CD14-positive monocyte (primary cell): ENCODE measurements at regions not wholly inside any gene's neighbourhood (a gene's known extent, or its start where the extent isn't known, plus 50 kb on each side); places are given as distances from the start of the nearest gene placed in this dataset.

ENCODE experiments used
- DNase-seq, 3 donors: peaks; one replicate each; pipeline ENCODE4 v3.0.0-alpha.2; 2011 to 2022
- H2AFZ ChIP-seq: 2 replicates; pipeline ENCODE4 v1.6.0; 2012; ENCODE audit warnings: mild to moderate bottlenecking, low read depth, low read length, inconsistent platforms; ENCODE audit not compliant: insufficient read depth, poor library complexity, severe bottlenecking
- H3K27ac ChIP-seq, 2 donors: 1 replicate in 1 of 2; 2 replicates in 1 of 2; pipeline ENCODE4 v1.5.1; 2012 to 2013; ENCODE audit warnings: low read length in 2 of 2, control low read depth in 1 of 2, inconsistent platforms in 1 of 2, low read depth in 1 of 2, mild to moderate bottlenecking in 1 of 2
- H3K27me3 ChIP-seq, 2 donors: one replicate each; pipeline versions ENCODE4 v1.6.0 to v1.6.1; 2011 to 2013; ENCODE audit warnings: low read length in 2 of 2; ENCODE audit not compliant: control insufficient read depth in 2 of 2, insufficient read depth in 2 of 2
- H3K36me3 ChIP-seq, 2 donors: replicated peaks in 1 of 2; 1 replicate in 1 of 2; 2 replicates in 1 of 2; pipeline versions ENCODE4 v1.5.1 to v1.6.1; 2012 to 2013; ENCODE audit warnings: low read length in 2 of 2, control low read depth in 1 of 2, inconsistent platforms in 1 of 2, mild to moderate bottlenecking in 1 of 2; ENCODE audit not compliant: insufficient read depth in 2 of 2, control insufficient read depth in 1 of 2
- H3K4me1 ChIP-seq, 2 donors: 1 replicate in 1 of 2; 2 replicates in 1 of 2; pipeline versions ENCODE4 v1.5.1 to v1.6.1; 2012 to 2013; ENCODE audit warnings: low read length in 2 of 2, control low read depth in 1 of 2, inconsistent platforms in 1 of 2, mild to moderate bottlenecking in 1 of 2, moderate library complexity in 1 of 2; ENCODE audit not compliant: insufficient read depth in 2 of 2, control insufficient read depth in 1 of 2
- H3K4me2 ChIP-seq: replicated peaks from 2 replicates; pipeline ENCODE3; 2012; ENCODE audit warnings: low read length, moderate library complexity, mild to moderate bottlenecking; ENCODE audit not compliant: poor library complexity, severe bottlenecking; ENCODE audit errors: extremely low read depth
- H3K4me3 ChIP-seq, 3 experiments: fragments of 200-600 bp in 1 of 3; sonication (generic) in 1 of 3; replicated peaks in 1 of 3; 1 replicate in 2 of 3; 2 replicates in 1 of 3; pipeline ENCODE4 v1.5.1; 2011 to 2013; ENCODE audit warnings: low read length in 3 of 3, mild to moderate bottlenecking in 3 of 3, control low read depth in 2 of 3, low read depth in 2 of 3, inconsistent platforms in 1 of 3, moderate library complexity in 1 of 3
- H3K79me2 ChIP-seq: 2 replicates; pipeline ENCODE4 v1.6.0; 2012; ENCODE audit warnings: mild to moderate bottlenecking, control low read depth, inconsistent platforms, low read length, moderate library complexity; ENCODE audit not compliant: insufficient read depth
- H3K9ac ChIP-seq: 2 replicates; pipeline ENCODE4 v1.6.0; 2017; ENCODE audit warnings: low read length, mild to moderate bottlenecking; ENCODE audit not compliant: insufficient read depth, poor library complexity, severe bottlenecking
- H3K9me3 ChIP-seq, 2 donors: replicated peaks in 1 of 2; 1 replicate in 1 of 2; 2 replicates in 1 of 2; pipeline versions ENCODE4 v1.5.1 to v1.6.1; 2012 to 2013; ENCODE audit warnings: low read length in 2 of 2, control low read depth in 1 of 2; ENCODE audit not compliant: control insufficient read depth in 1 of 2, insufficient read depth in 1 of 2
- H4K20me1 ChIP-seq: 2 replicates; pipeline ENCODE4 v1.6.0; 2012; ENCODE audit warnings: mild to moderate bottlenecking, low read length, control low read depth, moderate library complexity; ENCODE audit not compliant: insufficient read depth
- H3K27ac Mint-ChIP-seq, 7 donors: one replicate each; pipeline ENCODE4 v1.8.0; 2020; ENCODE audit warnings: mild to moderate bottlenecking in 7 of 7, mixed read lengths in 7 of 7, moderate library complexity in 6 of 7, inconsistent platforms in 2 of 7
- H3K27me3 Mint-ChIP-seq, 3 donors: one replicate each; pipeline ENCODE4 v1.8.0; 2021 to 2022; ENCODE audit warnings: low read depth in 3 of 3, mild to moderate bottlenecking in 3 of 3, mixed read lengths in 3 of 3, moderate library complexity in 3 of 3, inconsistent platforms in 1 of 3
- H3K36me3 Mint-ChIP-seq, 2 donors: one replicate each; pipeline ENCODE4 v1.8.0; 2020; ENCODE audit warnings: mixed read lengths in 2 of 2, inconsistent platforms in 1 of 2, mild to moderate bottlenecking in 1 of 2
- H3K4me1 Mint-ChIP-seq: one replicate; pipeline ENCODE4 v1.8.0; 2020; ENCODE audit warnings: mild to moderate bottlenecking, mixed read lengths
- H3K4me3 Mint-ChIP-seq, 2 donors: one replicate each; pipeline ENCODE4 v1.8.0; 2020; ENCODE audit warnings: mild to moderate bottlenecking in 2 of 2, mixed read lengths in 2 of 2, moderate library complexity in 1 of 2
- H3K9me3 Mint-ChIP-seq, 7 donors: one replicate each; pipeline ENCODE4 v1.8.0; 2020 to 2022; ENCODE audit warnings: mixed read lengths in 7 of 7, mild to moderate bottlenecking in 6 of 7, moderate library complexity in 6 of 7, inconsistent platforms in 2 of 7
- WGBS: methylation state at CpG from one replicate; pipeline ENCODE4 v1.1.5; 2013; ENCODE audit warnings: missing lambda C conversion rate; ENCODE audit not compliant: insufficient coverage; 5-methylcytosine and 5-hydroxymethylcytosine counted together
- intact Hi-C, 2 donors: fragments of 100-400 bp; cut with micrococcal nuclease; formaldehyde crosslinking; loops; one replicate each; pipeline versions ENCODE4 v1.15.0 to v1.15.1; 2023
- TF ChIP-seq, protein P1 (sequence below): fragments of 200-600 bp; IDR thresholded peaks from one replicate; pipeline ENCODE4 v1.8.0; 2022; ENCODE audit warnings: antibody characterized with exemption, mild to moderate bottlenecking

DNA sequence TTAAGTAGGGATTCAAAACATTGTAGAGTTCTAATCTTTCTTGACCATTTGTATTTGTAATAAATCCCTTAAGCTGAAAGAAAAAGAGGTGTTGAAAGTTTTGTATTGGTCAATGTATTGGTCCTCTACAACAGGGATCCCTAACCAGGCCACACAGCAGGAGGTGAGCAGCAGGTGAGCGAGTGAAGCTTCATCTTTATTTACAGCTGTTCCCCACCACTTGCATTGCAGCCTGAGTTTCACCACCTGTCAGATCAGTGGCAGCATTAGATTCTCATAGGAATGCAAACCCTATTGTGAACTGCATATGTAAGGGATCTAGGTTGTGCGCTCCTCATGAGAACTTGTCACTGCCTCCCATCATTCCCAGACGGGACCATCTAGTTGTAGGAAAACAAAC, 715.7 kb upstream of the NXPH2 start:
- Mint-ChIP-seq H3K9me3 (peaks cover 0 to 11% (median 2%) of the 10 kb centered on the region in 7 donors), H3K27ac (no peak overlapping the region), H3K4me1 (no peaks in the 10 kb centered on the region), H3K27me3 (no peaks in the 10 kb centered on the region), H3K4me3 (no peak overlapping the region), H3K36me3 (no peaks in the 10 kb centered on the region)
- no peak overlapping the region for H2AFZ ChIP-seq
- no peaks in the 10 kb centered on the region for H3K36me3 ChIP-seq
- H3K4me3 ChIP-seq = no peak overlapping the region
- no peak overlapping the region for H3K27ac ChIP-seq
- H3K4me2 ChIP-seq = no peak overlapping the region
- H3K27me3 ChIP-seq = no peaks in the 10 kb centered on the region
- H3K79me2 ChIP-seq = no peaks in the 10 kb centered on the region
- intact Hi-C loops = no loop called here
- DNase-seq = no peak
- WGBS = 83% methylated on average over 1 of the region's 3 CpGs
- H3K4me1 ChIP-seq = no peaks in the 10 kb centered on the region
- TF ChIP-seq, protein P1, sequence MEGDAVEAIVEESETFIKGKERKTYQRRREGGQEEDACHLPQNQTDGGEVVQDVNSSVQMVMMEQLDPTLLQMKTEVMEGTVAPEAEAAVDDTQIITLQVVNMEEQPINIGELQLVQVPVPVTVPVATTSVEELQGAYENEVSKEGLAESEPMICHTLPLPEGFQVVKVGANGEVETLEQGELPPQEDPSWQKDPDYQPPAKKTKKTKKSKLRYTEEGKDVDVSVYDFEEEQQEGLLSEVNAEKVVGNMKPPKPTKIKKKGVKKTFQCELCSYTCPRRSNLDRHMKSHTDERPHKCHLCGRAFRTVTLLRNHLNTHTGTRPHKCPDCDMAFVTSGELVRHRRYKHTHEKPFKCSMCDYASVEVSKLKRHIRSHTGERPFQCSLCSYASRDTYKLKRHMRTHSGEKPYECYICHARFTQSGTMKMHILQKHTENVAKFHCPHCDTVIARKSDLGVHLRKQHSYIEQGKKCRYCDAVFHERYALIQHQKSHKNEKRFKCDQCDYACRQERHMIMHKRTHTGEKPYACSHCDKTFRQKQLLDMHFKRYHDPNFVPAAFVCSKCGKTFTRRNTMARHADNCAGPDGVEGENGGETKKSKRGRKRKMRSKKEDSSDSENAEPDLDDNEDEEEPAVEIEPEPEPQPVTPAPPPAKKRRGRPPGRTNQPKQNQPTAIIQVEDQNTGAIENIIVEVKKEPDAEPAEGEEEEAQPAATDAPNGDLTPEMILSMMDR = no peak
- peaks cover 0 to 17% of the 10 kb centered on the region in 2 donors for H3K9me3 ChIP-seq
- H4K20me1 ChIP-seq = no peaks in the 10 kb centered on the region
- no peak overlapping the region for H3K9ac ChIP-seq

DNA sequence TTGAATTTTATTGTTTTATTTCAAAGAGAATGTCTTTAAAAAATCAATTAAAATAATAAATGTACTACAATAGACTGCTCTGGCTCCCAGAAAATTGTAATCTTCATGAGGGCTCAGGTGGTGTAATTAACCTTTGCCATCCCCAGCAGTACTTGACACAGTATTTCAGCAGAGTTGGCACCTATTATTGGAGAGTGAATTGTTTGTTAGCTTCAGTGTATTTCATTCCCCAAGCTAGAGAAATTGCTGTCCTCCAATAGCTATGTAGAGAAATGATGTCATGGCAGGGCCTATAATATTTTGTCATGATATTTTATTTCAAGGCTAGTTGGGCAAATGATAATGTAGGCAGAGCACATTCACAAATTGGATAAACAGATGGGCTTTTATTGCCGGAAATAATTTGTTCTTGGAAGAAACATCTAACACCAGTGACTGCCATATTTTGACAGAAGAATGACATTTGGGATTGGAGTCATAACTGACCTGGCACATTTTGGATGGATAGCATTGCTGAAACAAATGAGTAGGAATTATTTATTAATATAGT, 712.0 kb upstream of the NXPH2 start:
- TF ChIP-seq, protein P1 = no peak
- no peak overlapping the region for H3K27ac Mint-ChIP-seq
- H3K27me3 Mint-ChIP-seq = no peaks in the 10 kb centered on the region
- no peaks in the 10 kb centered on the region for H3K4me1 ChIP-seq
- H4K20me1 ChIP-seq = no peaks in the 10 kb centered on the region
- no peaks in the 10 kb centered on the region for H3K4me1 Mint-ChIP-seq
- H3K27ac ChIP-seq = no peak overlapping the region
- no peaks in the 10 kb centered on the region for H3K79me2 ChIP-seq
- no peaks in the 10 kb centered on the region for H3K36me3 Mint-ChIP-seq
- peaks cover 0 to 6% of the 10 kb centered on the region in 2 donors for H3K9me3 ChIP-seq
- no peaks in the 10 kb centered on the region for H3K36me3 ChIP-seq
- H3K27me3 ChIP-seq = no peaks in the 10 kb centered on the region
- no peak overlapping the region for H3K4me2 ChIP-seq
- no peak overlapping the region for H2AFZ ChIP-seq
- DNase-seq = no peak
- no peak overlapping the region for H3K4me3 ChIP-seq
- no peak overlapping the region for H3K9ac ChIP-seq
- peaks cover 0 to 4% (median 0%) of the 10 kb centered on the region in 7 donors for H3K9me3 Mint-ChIP-seq
- intact Hi-C loops = no loop called here
- WGBS = no CpG with 5 or more reads among the region's 1 CpG
- H3K4me3 Mint-ChIP-seq = no peak overlapping the region
